DND-41 (cell line): ENCODE measurements at regions not wholly inside any gene's neighbourhood (a gene's known extent, or its start where the extent isn't known, plus 50 kb on each side); places are given as distances from the start of the nearest gene placed in this dataset.
"Not testable (repeated sequence)": the region's sequence is repeated elsewhere in the genome, so short reads cannot be mapped to it uniquely, and the experiment has no call there.

Source experiments
- CTCF ChIP-seq: IDR thresholded peaks from 2 replicates; pipeline ENCODE4 v1.5.1; 2012; ENCODE audit warnings: borderline replicate concordance, low read length, moderate library complexity, mild to moderate bottlenecking; ENCODE audit not compliant: poor library complexity, severe bottlenecking; ENCODE audit errors: extremely low read depth
- EZH2 ChIP-seq: IDR thresholded peaks from 3 replicates; pipeline ENCODE4 v1.6.1; 2012; ENCODE audit warnings: borderline replicate concordance, low read depth, mild to moderate bottlenecking, moderate library complexity, low read length, inconsistent platforms; ENCODE audit not compliant: severe bottlenecking

- TF ChIP-seq CTCF, EZH2: not testable (repeated sequence)
Observed at GRCh38 chr11:67938964-67939363, 64.9 kb downstream of the UNC93B1 start.
